Upper lobe of left lung (tissue), 4 donors: ENCODE measurements at regions not wholly inside any gene's neighbourhood (a gene's known extent, or its start where the extent isn't known, plus 50 kb on each side); places are given as distances from the start of the nearest gene placed in this dataset.

Experiments
- CTCF ChIP-seq, 6 experiments: fragments of 450-650 bp in 4 of 6; fragments of 200-600 bp in 2 of 6; sonication (generic) in 2 of 6; IDR thresholded peaks; one replicate each; pipeline ENCODE4 v1.5.1; 2016 to 2019; ENCODE audit warnings: antibody characterized with exemption in 6 of 6
- EP300 ChIP-seq, 4 donors: sonication (generic); formaldehyde crosslinking; IDR thresholded peaks; one replicate each; pipeline ENCODE4 v1.5.1; 2017; ENCODE audit warnings: antibody characterized with exemption in 4 of 4, control low read depth in 2 of 4
- POLR2A ChIP-seq, 4 donors: fragments of 450-650 bp; IDR thresholded peaks; one replicate each; pipeline ENCODE4 v1.5.1; 2016 to 2017; ENCODE audit warnings: antibody characterized with exemption in 4 of 4, mild to moderate bottlenecking in 2 of 4
- POLR2AphosphoS5 ChIP-seq, 2 donors: sonication (generic); formaldehyde crosslinking; IDR thresholded peaks; one replicate each; pipeline ENCODE4 v1.5.1; 2017; ENCODE audit warnings: antibody characterized with exemption in 2 of 2

- TF ChIP-seq CTCF (IDR thresholded peaks at IDR 0.05), result no peak
- TF ChIP-seq EP300 (IDR thresholded peaks at IDR 0.05), result no peak
- TF ChIP-seq POLR2AphosphoS5 (IDR thresholded peaks at IDR 0.05), result no peak
- TF ChIP-seq POLR2A (IDR thresholded peaks at IDR 0.05), result no peak
Observed at GRCh38 chr3:145116769-145117168, 1044.2 kb downstream of the PLOD2 start.
